ENCODE measurements at regions not wholly inside any gene's neighbourhood (a gene's known extent, or its start where the extent isn't known, plus 50 kb on each side); places are given as distances from the start of the nearest gene placed in this dataset.

DNA sequence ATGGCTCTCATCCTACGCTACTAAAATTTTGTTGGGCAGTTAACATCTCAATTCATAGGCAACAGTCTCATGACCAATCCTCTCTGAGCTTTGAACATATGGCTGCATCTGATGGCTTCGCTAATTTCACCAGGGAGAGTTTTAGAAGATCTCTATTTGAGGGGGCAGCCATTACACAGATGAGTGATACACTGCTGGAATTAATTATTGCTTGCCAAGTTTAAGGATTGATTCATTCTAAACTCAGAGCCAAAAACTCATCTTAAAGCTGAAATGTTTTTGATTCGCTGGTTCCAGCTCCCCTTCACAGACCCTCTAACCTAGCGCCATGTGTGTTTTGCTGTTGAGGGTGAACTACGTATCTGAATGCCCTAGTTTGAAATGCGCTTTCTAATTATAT lies 519.9 kb upstream of the WWC1 start:
- intact Hi-C loops (cut with micrococcal nuclease) = no loop called here

DNA sequence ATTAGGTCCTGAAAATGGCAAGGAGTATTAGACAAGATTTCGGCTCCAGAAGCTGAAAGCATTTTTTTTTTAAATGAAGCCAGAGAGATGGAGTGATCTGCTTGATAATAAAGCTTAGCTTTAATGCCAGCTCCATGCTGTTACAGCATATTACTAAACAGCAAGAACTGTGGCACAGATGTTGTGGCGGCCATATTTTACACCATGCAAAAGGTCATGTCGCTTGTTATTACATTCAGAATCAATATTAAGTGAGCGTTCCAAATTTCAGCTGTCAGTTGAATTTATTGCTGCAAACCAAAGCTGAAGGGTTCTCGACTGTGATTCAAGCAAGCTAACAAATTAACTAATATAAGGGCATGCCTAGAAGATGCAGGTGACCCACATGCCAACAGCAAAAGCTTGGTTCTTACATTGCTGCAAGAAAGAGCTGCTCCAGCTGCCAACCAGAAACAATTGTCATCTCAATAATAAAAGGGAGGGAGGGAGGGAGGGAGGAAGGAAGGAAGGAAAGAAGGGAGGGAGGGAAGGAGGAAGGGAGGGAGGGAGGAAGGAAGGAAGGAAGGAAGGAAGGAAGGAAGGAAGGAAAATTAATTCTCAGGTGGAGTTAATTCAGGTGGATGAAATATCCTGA lies 517.7 kb upstream of the WWC1 start:
- intact Hi-C loops (cut with micrococcal nuclease) = no loop called here

DNA sequence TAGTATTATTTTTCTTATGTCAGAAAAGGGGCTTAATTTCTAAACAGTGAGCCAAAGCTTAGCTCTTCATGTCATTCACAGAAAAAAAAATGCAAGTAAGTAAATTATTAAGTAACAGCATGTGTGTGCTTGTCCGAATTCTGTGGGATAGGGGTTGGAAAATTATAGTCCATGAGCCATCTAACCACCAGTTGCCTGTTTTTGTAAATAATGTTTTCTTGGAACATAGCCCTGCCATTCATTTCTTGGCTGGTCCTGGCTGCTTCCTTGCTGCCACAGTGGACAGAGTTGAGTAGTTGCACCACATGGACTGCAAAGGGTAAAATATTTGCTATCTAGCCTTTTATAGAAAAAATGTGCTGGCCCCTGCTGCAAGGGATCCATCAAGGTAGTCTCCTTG lies 513.7 kb upstream of the WWC1 start:
- intact Hi-C loops (cut with micrococcal nuclease) = no loop called here

DNA sequence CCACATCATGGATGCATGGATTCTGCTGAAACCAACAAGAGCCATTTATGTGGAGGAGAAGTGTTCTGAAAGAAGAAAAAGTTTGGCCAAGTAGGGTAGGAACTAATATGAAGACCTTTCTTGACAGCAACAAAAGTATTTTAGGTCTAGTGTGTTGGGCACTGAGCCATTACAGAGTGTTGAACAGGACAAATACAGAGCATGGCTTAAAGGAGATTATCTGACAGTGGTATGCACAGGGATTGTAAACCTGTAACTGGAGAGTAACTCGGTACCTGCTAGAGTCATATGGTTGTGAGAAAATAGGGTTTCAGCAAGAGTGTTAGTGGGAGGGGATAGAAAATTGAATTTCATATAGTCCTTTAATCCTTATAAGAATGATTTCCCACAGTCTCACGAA lies 513.2 kb upstream of the WWC1 start:
- intact Hi-C loops (cut with micrococcal nuclease) = no loop called here

DNA sequence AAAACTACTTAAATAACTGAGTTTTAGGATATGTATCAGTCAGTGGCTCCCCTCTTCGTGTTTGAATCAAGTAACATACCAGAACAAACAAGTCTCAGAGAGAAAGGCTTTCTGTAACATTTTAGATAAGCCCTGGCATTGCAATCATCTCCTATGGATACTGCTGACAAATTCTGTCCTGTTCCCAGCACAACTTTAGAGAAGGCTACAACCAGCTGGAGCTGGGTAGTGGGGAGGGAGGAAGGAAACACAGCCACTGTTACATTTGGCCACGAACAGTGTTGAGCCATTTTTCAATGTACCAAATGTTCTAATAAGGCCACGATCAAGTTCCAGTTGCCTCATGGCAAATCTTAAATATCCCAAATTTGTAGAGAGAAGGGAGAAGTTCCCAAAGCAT lies 511.8 kb upstream of the WWC1 start:
- intact Hi-C loops (cut with micrococcal nuclease) = no loop called here

DNA sequence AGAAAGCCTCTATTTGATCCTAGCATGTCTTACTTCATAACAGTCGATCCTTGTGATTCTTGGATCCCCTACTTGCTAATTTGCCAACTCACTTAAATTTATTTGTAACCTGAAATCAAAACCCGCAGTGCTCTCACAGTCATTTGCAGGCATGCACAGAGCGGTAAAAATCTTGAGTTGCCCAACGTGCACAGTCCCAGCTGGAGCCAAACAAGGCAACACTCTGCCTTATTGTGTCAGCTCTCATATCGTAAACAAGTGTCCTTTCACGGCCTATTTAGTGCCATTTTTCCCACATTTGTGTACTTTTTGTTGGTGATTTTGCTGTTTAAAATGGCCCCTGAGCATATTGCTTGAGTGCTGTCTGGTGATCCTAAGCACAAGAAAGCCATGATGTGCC lies 511.3 kb upstream of the WWC1 start:
- intact Hi-C loops (cut with micrococcal nuclease) = no loop called here

DNA sequence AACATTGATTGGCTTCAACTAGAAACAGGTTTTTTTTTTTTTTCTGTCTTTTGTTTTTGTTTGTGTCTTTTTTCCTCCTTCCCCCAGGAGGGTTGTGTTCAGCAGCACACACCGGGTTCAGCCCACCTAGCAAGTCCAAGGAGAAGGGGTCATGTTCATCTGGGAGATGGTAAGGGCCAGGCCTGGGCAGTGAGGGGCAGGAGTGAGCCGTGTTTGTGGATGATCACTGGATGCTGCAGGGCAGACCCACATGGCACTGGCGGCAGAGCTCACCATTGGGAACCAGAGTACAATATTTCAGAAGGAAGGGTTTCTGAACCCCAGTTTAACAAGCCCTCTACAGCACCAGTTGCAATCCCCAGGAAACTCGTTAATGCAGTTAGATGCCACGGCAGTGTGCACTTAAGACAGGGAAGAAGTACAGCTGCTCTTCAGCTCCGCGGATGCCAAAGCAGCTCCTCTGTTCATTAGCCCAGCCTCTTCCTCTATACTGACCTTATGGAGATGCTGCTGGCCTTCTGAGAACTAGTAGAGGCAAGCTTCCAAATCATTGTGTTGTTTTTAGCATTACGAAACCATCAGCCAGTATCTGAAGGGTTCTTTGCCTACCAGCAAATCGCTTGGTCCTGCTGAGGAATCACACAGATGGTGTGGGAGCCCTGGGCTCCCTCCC lies 508.2 kb upstream of the WWC1 start:
- intact Hi-C loops (cut with micrococcal nuclease) = no loop called here

DNA sequence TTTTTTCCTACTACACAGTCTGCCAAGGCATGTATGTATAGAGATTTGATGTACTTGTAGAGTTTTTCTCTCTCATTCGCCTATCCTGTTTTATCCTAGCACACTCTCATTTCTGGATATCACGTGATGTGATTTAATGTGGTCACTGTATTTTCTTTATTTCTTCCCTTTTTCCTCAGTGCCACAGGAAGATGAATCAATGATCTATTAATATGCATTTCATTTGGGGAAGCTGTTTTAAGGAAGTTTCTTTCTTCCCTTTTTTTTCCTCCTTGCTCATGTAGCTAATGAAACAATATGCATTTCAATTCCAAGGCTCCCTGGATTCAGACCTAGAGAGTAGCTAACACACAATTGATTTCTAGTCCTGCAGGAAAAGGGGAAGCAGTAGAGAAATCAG lies 506.3 kb upstream of the WWC1 start:
- intact Hi-C loops (cut with micrococcal nuclease) = no loop called here

DNA sequence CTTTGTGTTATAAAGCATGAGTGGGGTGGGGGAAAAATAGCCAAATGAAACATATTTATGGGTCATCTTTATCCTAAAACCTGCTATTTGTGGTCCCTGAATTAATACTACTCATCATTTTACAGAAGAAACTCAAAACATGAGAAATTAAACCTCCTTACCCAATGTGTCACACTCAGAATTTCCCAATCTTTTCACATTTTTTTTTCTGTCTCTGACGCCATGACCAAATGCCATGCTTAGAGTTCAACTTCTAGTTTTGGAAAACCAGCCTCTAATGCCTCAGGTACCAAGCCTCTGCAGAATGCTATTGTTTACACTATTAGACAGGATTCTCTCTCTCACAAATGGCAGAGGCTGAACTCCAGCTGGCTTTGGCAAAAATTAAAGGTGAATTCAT lies 505.5 kb upstream of the WWC1 start:
- intact Hi-C loops (cut with micrococcal nuclease) = no loop called here

DNA sequence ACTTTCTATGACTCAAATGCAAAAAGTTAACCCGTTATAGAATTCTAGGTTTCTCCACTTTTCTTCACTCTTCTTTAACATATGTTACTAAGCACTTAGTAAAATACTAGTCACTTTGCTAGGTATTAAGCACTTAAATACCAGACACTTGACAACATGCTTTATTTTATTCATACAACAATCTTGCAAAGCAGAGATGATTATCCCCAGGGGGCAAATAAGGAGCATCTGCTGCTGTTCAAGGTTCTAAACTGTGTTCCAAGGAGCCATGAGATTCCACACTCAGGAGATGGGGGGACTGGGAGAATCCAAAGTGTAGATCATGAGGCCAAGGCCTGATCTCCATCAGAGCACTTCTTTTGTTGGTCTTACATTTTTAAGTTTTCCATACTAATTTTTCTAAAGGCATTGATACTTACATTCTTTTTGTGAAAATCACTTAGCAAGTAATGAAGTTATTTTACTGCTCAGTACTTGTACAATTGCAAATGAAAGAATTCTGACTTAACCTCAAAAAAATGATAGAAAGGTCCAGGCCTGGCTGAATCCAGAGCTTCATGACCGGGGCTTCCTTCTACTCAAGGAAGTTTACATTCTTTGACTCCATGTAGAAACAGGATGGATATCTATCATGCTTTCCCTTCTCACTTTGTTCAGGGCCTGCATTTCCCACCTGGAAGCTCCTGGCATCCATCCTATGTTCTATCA lies 504.4 kb upstream of the WWC1 start:
- intact Hi-C loops (cut with micrococcal nuclease) = no loop called here

DNA sequence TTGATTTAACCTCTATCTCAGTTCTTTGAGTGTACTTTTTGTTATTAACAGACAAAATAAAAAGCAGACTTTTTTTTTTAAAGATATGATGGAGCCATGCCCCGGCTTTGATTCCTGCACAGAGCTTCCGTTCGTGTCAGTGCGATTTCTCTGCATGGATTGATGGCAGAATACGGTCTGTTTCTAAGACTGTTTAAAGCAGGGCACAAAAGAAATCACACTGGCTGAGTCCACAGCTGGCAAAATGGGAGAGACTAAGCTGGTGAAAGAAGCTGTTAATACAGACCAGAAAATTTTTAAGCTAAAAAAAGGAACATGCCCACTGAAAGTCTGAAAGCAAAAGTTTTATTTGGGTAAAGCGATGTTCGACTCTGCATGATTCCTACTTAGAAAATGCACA lies 501.4 kb upstream of the WWC1 start:
- intact Hi-C loops (cut with micrococcal nuclease) = no loop called here

DNA sequence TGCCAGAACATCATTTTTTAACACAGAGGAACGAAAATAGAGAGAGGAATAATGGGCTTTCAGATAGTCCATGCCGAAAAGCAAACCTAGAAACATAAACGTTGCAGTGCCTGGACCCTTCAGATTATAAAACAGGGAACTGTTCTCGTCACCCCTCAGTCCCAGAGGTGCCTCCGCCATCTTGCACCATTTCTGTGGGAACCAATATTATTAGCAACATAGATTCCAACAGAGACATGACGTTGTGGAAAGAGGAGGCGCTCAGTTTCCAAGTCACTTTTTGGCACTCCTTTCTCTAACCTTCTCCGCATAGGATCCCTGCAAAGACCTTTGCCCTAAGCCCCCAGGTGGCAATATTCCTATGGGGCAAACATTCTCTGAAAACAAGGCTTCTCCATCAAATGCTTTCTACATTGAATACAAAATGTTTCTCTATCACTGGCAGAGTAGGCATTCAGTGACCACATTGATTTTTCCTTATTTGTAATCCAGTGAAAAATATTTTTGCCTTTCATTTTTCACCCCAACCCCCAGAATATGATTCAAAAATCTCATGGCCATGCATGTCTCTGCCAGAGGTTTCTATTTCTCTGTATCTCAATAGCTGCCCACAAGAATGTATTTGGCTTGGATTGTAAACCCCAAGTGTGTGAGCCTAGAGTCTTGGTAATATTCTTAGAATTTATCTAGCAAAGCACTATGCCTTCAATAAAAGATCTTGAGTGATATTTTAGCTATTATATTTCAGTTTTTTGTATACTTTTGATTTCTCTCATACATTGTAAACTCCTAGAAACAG lies 500.8 kb upstream of the WWC1 start:
- intact Hi-C loops (cut with micrococcal nuclease) = no loop called here

DNA sequence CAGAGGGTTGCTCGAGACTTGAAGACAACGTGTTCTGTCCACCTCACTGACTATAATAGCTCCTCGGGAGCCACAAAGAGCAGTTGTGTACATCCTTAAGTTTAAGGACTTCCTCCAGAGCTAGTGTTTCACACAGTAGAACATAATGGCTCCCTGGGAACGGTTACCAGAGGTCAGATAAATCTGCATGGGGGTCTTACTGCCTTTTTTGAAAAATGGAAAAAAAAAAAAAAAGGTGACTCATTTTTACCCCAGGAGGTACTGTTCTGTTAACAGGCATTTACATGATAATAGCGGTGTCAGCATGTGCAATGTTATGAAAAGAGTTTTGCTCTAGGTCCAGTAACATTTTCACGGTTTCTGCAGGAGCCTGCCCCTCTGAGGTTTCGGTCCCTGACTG lies 498.9 kb upstream of the WWC1 start:
- intact Hi-C loops (cut with micrococcal nuclease) = no loop called here

DNA sequence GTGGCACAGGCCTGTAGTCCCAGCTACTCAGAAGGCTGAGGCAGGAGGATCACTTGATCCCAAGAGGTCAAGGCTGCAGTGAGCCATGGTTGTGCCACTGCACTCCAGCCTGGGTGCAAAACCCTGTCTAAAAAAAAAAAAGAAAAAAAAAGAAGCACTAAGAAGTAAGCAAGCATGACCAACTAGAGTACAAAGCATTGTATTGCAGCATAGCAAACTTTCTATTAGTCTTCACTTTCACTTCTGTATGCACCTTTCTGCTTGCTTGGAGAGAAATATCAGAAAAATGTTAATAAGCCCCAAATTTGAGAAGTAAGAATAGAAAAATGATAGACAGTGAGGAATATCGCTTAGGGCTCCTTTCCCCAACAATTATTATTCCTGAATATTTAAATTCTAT lies 497.7 kb upstream of the WWC1 start:
- intact Hi-C loops (cut with micrococcal nuclease) = no loop called here

DNA sequence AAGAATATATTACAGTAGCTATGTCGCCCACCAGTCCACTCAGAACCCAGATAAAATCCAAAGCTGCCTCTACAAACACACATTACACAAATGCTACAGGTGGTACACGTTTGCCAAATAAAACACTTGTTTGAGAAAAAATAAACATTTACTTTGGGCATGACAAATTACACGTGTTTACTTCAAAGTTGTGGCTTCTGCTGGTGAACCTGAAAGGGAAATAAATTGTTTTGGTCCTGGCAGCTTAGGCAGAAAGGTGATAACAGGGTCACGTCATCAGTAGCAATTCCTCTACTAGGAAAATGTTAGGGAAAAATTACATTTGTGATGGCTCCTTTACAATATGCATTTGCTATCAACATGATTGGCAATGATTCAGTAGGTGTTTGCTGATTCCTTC lies 497.3 kb upstream of the WWC1 start:
- intact Hi-C loops (cut with micrococcal nuclease) = no loop called here

DNA sequence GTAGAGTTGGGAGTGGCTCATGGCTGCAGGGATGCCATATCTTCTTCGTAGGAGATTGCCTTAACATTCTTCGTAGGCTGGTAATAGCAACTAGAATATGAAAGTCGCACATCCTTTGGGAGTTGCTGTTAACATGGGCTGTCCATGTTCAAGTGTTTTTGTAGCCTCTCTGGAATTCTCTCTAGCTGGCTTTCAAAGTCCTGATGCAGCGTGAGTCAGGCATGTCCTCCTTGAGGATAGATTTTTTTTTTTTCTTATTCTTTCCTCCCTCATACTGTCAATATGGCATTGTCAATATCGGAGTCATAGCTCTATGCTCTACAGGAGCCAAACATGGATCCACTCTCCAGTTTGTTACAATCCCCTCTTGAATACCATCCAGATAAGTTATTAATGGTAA lies 494.8 kb upstream of the WWC1 start:
- intact Hi-C loops (cut with micrococcal nuclease) = no loop called here

DNA sequence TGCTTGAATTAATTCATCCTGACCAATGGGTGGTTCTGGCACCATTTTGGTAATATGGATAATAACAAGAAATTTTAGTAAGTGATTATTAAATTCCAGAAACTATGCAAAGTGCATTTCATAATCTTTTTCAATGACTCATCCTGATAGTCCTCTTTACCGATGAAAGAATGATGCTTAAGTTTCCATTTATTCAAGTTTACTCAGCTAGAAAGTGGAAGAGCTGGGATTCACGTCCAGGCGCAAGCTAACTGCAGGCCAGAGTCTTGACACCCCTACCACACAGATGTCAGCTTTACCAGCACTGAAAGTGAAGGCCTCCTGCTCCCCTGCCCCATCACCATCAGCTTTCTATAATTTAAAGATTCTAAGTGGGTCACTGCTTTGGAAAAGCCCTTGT lies 493.5 kb upstream of the WWC1 start:
- intact Hi-C loops (cut with micrococcal nuclease) = no loop called here

DNA sequence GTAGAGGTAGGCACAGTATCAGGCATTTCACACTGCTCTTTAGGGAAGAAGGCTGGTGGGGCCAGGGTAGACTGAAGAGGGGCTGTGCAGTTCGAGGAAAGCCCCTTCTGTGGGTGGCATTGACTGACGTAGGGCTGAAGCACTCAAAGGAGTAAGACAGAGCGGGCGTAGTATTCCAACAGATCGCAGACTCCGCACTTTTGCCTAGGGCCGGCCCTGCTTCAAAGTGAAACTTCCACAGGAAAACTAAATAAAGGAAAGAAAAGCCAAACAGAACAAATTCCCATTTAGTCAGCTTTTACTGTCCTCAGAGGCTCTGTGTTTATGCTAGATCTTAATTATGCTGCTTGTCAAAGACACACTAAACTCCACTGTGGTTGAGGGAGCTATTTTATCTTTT lies 493.0 kb upstream of the WWC1 start:
- intact Hi-C loops (cut with micrococcal nuclease) = no loop called here

DNA sequence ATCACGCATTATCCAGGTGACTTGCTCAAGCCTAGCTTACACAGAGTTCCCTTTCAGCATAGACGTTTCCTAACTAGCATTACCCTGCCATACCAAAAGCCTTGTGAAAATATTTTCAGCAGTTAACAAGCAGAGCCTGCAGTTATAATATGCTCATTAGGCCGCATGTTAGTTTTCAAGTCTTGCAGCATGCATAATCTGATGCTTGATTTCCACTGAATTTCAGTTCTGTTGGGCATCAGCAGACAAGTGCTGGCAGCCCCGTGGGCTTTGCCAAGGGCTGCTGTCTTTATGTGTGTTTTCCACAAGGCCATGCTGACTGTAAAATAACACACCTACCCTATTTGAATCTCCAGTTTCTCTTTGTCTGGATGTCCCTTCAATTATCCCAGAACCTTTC lies 491.0 kb upstream of the WWC1 start:
- intact Hi-C loops (cut with micrococcal nuclease) = no loop called here

DNA sequence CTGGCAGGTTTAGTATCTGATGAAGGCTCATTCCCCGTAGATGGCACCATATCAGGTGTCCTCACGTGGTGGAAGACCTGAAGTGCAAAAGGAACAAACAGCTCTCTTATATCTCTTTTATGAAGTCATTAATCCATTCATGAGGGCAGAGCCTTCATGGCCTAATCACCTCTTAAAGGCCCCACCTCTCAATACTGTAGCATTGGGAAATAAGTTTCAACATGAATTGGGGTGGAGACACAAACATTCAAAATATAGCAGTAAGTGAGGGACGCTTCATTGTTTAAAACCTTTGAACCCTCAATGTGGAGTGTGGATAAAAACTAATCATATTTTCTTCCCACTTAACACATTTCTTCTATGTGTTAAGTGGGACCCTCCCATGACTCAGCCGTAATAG lies 489.4 kb upstream of the WWC1 start:
- intact Hi-C loops (cut with micrococcal nuclease) = no loop called here

DNA sequence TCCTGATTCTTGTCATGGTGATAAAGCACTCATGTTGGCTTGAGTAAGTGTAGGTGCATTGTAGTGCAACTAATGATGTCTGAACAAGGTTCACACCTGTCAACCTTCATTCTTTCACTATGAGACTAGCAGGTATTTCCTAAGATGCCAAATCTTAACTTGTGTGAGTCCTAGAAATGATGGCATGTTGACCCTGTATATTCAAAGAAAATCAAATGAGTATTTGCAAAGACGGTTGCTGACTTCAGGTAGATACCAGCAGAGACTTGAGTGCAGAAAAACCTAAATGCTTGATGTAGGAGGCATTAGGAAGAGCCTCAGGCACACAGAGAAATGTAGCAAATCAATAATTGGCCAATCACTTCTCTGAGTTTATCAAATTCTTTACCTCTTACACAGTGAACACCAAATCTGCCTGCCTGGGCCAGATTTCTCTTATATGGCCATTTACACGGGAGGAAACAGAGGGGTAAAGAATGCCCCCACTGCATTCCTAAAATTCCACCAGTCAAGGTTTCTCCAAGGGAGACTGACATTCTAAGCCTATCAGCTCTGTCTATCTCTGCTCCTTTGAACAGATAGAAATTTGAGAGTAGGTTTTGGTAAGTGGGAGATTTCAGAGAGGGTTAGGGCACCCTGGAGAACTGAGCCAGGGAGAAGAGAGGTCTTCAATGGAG lies 488.6 kb upstream of the WWC1 start:
- intact Hi-C loops (cut with micrococcal nuclease) = no loop called here

Measured in T-helper 1 cell treated with Interleukin-12 subunit alpha and Interleukin-12 subunit beta and Interleukin-4 antibody, amounts not matched to agents 30 ng/mL and 1 ng/mL, for 36 hours (primary cell).